ENCODE measurements at regions not wholly inside any gene's neighbourhood (a gene's known extent, or its start where the extent isn't known, plus 50 kb on each side); places are given as distances from the start of the nearest gene placed in this dataset.
A peak's percentile ranks its signal among the peaks of the same experiment; 100 is the strongest.

GRCh38 chr7:119175911-119176627 is 951.6 kb downstream of the ANKRD7 start:
- TF ChIP-seq EZH2 (IDR thresholded peaks at IDR 0.05; ENCODE audit: low read length) (no peak), CTCF (optimal IDR thresholded peaks at IDR 0.05 in 1 of 3, IDR thresholded peaks at IDR 0.05 in 1 of 3, conservative IDR thresholded peaks at IDR 0.05 in 1 of 3; ENCODE audit: extremely low read depth in 1 of 3, insufficient read depth in 2 of 3, low read length in 3 of 3) (peak; percentile 59 to 76 (median 74))

Data from keratinocyte (primary cell).